Hematopoietic multipotent progenitor cell treated with erythropoietin and hydrocortisone succinate and interleukin-3 and kit ligand, for 4 days (in vitro differentiated cells): ENCODE measurements at regions not wholly inside any gene's neighbourhood (a gene's known extent, or its start where the extent isn't known, plus 50 kb on each side); places are given as distances from the start of the nearest gene placed in this dataset.
A peak's percentile ranks its signal among the peaks of the same experiment; 100 is the strongest.
"Not testable (repeated sequence)": the region's sequence is repeated elsewhere in the genome, so short reads cannot be mapped to it uniquely, and the experiment has no call there.

Experiments
- DNase-seq: peaks from one replicate; pipeline ENCODE4 v3.0.0-alpha.2; 2015

- DNase-seq = no peak
These were observed 582.6 kb upstream of the TLE4 start for GRCh38 chr9:78989031-78989658.

GRCh38 chr9:78994471-78994870 is 577.3 kb upstream of the TLE4 start:
- DNase-seq = no peak

DNA sequence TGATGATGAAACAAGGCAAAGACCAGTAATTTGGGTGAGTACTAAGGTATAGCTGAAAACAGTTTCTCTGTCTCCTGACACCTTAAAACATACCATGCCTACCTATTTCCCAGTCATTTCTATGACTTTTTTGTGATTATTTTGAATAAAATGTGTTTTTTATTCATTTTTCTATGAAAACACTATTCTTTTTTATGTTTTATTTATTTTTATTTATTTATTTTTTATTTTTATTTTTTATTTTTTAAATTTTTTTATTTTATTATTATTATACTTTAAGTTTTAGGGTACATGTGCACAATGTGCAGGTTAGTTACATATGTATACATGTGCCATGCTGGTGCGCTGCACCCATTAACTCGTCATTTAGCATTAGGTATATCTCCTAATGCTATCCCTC is 576.8 kb upstream of the TLE4 start:
- DNase-seq = not testable (repeated sequence)

GRCh38 chr9:78997296-78997695 is 574.5 kb upstream of the TLE4 start:
- DNase-seq = no peak

GRCh38 chr9:79000230-79001002 is 571.3 kb upstream of the TLE4 start:
- DNase-seq = no peak

GRCh38 chr9:79001012-79001411 is 570.8 kb upstream of the TLE4 start:
- no peak for DNase-seq

DNA sequence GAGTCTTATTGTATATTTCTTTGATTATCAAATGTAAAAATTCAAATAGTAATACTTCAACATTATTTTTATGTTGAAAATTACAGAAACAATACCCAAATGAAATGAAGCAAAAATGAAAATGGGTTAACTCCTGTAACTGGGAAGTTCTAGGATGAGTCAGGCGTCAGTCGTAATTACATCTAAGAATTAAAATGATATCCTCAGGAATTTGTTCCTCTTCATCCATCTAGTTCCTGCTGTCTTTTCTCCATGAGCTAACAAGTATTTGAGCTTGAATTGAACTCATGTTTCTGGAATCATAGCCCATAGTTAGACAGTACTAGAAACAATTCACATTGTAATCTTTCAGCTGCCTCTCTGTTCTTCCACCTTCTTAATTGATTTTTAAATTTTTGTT is 568.3 kb upstream of the TLE4 start:
- no peak for DNase-seq

DNA sequence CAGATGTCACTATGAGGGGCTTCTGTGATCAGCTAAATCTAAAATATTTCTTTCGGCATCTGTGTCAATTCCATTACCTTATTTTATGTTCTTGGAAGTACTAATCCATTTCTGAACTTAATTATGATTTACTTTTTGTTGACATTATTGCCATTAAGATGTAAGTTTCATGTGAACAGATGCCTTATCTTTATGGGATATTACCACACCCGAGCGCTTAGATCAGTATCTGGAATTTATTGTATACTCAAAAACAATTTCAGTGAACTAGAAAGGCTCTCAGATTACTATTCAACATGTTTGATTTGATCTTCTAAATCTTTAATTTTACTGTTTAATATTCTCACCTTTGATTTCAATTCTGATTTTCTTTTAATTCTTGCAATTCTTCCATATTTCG is 567.7 kb upstream of the TLE4 start:
- no peak for DNase-seq

- DNase-seq = no peak
These were observed 565.2 kb upstream of the TLE4 start for GRCh38 chr9:79006546-79006945.

GRCh38 chr9:79007701-79008483 is 563.9 kb upstream of the TLE4 start:
- peak; percentile 11 for DNase-seq

- DNase-seq = no peak
These were observed 562.8 kb upstream of the TLE4 start for GRCh38 chr9:79008916-79009315.

DNA sequence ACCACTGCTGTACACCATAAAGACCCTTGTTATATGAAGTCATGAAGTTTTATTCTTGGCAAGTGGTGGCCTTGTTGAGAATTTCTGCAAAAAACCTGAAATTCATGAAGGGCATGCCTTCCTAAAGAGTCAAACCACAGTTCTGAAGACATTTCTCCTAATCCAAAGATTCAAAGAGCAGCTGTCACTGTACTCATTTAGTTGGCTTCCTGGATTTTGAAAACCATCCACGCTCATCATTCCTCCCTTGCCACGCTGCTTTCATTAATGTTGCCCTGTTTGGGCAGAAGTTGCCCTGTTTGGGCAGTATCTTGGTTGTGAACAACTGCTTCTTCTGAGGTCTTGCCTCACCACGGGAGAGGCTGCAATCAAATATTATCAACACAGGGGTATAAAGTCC is 560.3 kb upstream of the TLE4 start:
- DNase-seq = no peak

- no peak for DNase-seq
These were observed 559.2 kb upstream of the TLE4 start for GRCh38 chr9:79012561-79012960.

- no peak for DNase-seq
These were observed 557.8 kb upstream of the TLE4 start for GRCh38 chr9:79013715-79014610.

DNA sequence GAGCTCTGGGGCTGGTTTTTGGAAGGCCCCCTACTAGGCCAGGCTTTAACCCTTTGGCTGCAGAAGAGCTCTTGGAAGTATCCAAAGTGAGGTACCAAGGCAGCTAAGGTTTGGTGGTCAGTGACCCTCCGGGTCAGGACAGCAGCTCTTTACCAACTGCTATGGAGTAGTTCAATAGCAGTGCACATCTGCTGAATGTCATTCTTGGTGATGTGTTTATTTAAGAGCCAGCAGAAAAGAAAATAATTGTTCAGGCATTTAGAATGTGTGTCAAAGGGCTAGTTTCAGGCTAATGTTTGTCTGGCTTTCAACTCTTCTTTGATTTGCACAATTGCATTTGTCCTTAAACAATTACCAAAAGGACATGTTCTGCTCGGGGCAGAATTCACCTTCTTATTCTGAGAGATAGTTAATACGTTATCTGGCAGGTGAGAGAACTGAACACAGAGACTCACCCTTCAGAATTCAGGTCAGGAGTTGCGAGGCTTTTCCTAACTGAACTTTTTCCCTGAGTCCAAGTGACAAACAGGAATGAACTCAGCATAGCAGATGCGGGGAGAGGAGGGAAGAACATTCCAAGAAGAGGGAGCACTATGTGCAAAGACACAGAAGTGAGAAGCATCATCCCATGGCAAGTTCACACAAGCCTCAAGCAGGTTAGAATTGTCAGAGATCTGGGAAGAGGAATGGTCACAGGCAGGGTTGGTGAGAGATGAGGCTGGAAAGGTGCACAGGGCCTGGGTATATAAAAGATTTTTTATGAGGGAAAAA is 556.7 kb upstream of the TLE4 start:
- no peak for DNase-seq

DNA sequence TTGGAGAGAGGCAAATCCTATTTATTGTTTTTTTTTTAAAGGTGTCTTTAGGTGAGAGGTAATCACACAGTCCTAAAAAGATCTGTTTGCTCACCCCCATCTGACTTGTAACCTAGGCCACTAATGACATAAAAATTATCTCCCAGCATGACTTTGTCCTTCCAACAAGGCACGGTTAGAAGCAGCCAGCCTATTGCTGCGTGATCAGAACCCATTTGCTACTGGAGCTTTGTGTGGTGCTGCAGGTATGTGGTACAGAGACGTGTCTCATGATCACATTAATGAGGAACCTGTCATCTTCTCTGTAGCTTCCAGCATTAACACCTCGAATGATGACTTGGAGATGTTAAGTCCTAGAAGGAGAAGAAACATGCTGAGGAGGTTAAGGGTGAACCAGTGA is 555.8 kb upstream of the TLE4 start:
- no peak for DNase-seq

- no peak for DNase-seq
These were observed 551.5 kb upstream of the TLE4 start for GRCh38 chr9:79020276-79020675.

- no peak for DNase-seq
These were observed 550.7 kb upstream of the TLE4 start for GRCh38 chr9:79021084-79021483.

DNA sequence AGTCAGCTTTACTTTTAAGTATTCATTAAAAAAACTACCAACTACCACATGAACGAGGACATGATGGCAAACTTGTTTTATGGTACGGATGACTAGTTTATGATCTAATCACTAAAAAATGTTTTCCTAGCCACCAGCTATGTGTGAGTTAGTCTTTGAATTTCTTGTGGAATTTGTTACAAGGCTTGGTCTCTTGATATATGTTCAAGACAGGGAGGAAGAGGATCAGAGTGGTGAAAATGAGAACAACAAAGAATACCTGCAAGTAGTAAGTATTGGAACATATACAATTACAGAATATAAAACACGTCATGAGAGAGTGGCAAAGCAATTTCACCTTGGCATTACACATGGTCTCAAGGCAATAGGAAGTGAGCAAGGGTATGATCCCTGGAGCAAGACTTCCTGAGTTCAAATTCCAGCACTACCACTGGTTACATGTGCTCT is 548.6 kb upstream of the TLE4 start:
- DNase-seq = no peak

DNA sequence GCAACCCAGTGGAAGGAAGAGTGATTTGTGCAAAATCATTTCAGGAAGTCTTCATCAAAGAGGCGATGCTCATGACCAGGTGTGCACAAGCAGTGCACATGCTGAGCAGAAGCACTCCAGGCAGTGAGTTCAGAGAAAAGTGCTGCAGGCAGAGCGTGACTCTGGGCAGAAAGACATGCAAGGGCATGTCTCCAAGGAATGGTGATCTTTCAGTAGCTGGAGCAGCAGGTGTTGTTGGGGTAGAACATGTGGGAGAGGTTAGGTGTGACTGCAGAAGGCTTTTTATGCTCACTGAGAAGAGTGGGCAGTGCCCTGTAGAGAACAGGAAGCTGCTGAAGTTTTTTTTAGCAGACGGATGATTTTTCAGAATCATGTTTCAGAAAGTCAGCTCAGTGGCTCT is 545.4 kb upstream of the TLE4 start:
- no peak for DNase-seq

- DNase-seq = no peak
These were observed 543.7 kb upstream of the TLE4 start for GRCh38 chr9:79028101-79028500.

- DNase-seq = no peak
These were observed 537.2 kb upstream of the TLE4 start for GRCh38 chr9:79034583-79034982.
